H1 (cell line): ENCODE measurements at regions not wholly inside any gene's neighbourhood (a gene's known extent, or its start where the extent isn't known, plus 50 kb on each side); places are given as distances from the start of the nearest gene placed in this dataset.

Experiments used
- CTCF ChIA-PET: fragments of 300-600 bp; sonication (Branson Sonifier 250); formaldehyde crosslinking; loops from one replicate; lab custom pipeline; 2021; ENCODE audit not compliant: partially characterized antibody; lab: Charles Lee
- POLR2A ChIA-PET: fragments of 300-600 bp; sonication (Branson Sonifier 250); formaldehyde crosslinking; loops from one replicate; lab custom pipeline; 2021; ENCODE audit warnings: inconsistent platforms; ENCODE audit not compliant: partially characterized antibody; lab: Charles Lee
- DNase-seq, 2 experiments: peaks; one replicate each; pipeline versions ENCODE4 v3.0.0 to v3.0.0-alpha.2; 2010 to 2022; ENCODE audit warnings: low spot score in 2 of 2, low read depth in 1 of 2, mixed read lengths in 1 of 2
- FAIRE-seq: peaks from 2 replicates; lab custom pipeline; 2011; peaks lifted over from hg19 to GRCh38; lab: Jason Lieb, UNC
- H2AFZ ChIP-seq: 2 replicates; pipeline ENCODE4 v1.8.1; 2012; ENCODE audit warnings: low read length, inconsistent platforms
- H2AK5ac ChIP-seq: 2 replicates; pipeline ENCODE4 v1.6.1; 2013; ENCODE audit warnings: low read depth, low read length
- H2BK120ac ChIP-seq: replicated peaks from 2 replicates; pipeline ENCODE3; 2013; ENCODE audit warnings: low read depth, low read length, inconsistent platforms
- H2BK12ac ChIP-seq: 2 replicates; pipeline ENCODE4 v1.6.1; 2013; ENCODE audit warnings: low read depth, low read length
- H2BK15ac ChIP-seq: 2 replicates; pipeline ENCODE4 v1.6.1; 2013; ENCODE audit warnings: low read length
- H2BK20ac ChIP-seq: 2 replicates; pipeline ENCODE4 v1.6.1; 2013; ENCODE audit warnings: low read length
- H2BK5ac ChIP-seq: 2 replicates; pipeline ENCODE4 v1.6.1; 2013; ENCODE audit warnings: low read depth, low read length
- H3K14ac ChIP-seq: 2 replicates; pipeline ENCODE4 v1.6.1; 2013; ENCODE audit warnings: inconsistent platforms; ENCODE audit not compliant: insufficient read length
- H3K18ac ChIP-seq: 2 replicates; pipeline ENCODE4 v1.6.1; 2013; ENCODE audit warnings: low read length; ENCODE audit errors: extremely low read depth
- H3K23ac ChIP-seq: 2 replicates; pipeline ENCODE4 v1.6.1; 2013; ENCODE audit warnings: inconsistent platforms; ENCODE audit not compliant: insufficient read length
- H3K23me2 ChIP-seq: 2 replicates; pipeline ENCODE4 v1.6.1; 2013; ENCODE audit warnings: low read depth, low read length
- H3K27ac ChIP-seq: 2 replicates; pipeline ENCODE4 v1.6.1; 2011; ENCODE audit warnings: low read depth, low read length, inconsistent platforms
- H3K27me3 ChIP-seq, 4 experiments: replicated peaks in 1 of 4; 1 replicate in 1 of 4; 2 replicates in 3 of 4; pipeline versions ENCODE4 v1.6.1 to v1.8.1; 2011 to 2013; ENCODE audit warnings: low read length in 3 of 4, mild to moderate bottlenecking in 3 of 4, inconsistent platforms in 2 of 4, mixed read lengths in 2 of 4, moderate library complexity in 1 of 4; ENCODE audit not compliant: control insufficient read depth in 3 of 4, insufficient read depth in 3 of 4; ENCODE audit errors: extremely low read depth in 1 of 4
- H3K36me3 ChIP-seq, 4 experiments: 2 replicates each; pipeline versions ENCODE4 v1.6.1 to v1.8.1; 2011 to 2013; ENCODE audit warnings: mild to moderate bottlenecking in 4 of 4, low read length in 3 of 4, moderate library complexity in 2 of 4, control low read depth in 1 of 4, inconsistent platforms in 1 of 4; ENCODE audit not compliant: insufficient read depth in 4 of 4, control insufficient read depth in 2 of 4
- H3K4ac ChIP-seq: replicated peaks from 2 replicates; pipeline ENCODE3; 2013; ENCODE audit warnings: low read length, low read depth, mixed read lengths, inconsistent platforms; ENCODE audit not compliant: insufficient read length
- H3K4me1 ChIP-seq, 4 experiments: replicated peaks in 1 of 4; 1 replicate in 1 of 4; 2 replicates in 3 of 4; pipeline versions ENCODE4 v1.6.1 to v1.8.1; 2011 to 2013; ENCODE audit warnings: low read length in 3 of 4, inconsistent platforms in 2 of 4, mixed read lengths in 1 of 4; ENCODE audit not compliant: insufficient read depth in 4 of 4, control insufficient read depth in 3 of 4
- H3K4me2 ChIP-seq, 2 experiments: 2 replicates each; pipeline versions ENCODE4 v1.6.1 to v1.8.1; 2011 to 2013; ENCODE audit warnings: low read depth in 2 of 2, low read length in 2 of 2, control low read depth in 1 of 2, inconsistent platforms in 1 of 2, mild to moderate bottlenecking in 1 of 2; ENCODE audit not compliant: insufficient read depth in 1 of 2
- H3K4me3 ChIP-seq, 4 experiments: fragments of 200-600, 300-600 bp in 1 of 4; sonication (generic), shearing (Covaris generic), sonication (Bioruptor Twin) in 1 of 4; 2 replicates each; pipeline versions ENCODE4 v1.5.1 to v1.8.1; 2011 to 2016; ENCODE audit warnings: low read length in 4 of 4, low read depth in 3 of 4, control low read depth in 2 of 4, inconsistent platforms in 2 of 4, mild to moderate bottlenecking in 2 of 4, mixed read lengths in 1 of 4, moderate library complexity in 1 of 4; ENCODE audit not compliant: insufficient read depth in 2 of 4; ENCODE audit errors: extremely low read depth in 1 of 4
- H3K56ac ChIP-seq: replicated peaks from 2 replicates; pipeline ENCODE3; 2013; ENCODE audit warnings: low read depth, mild to moderate bottlenecking, mixed read lengths, low read length, inconsistent platforms; ENCODE audit not compliant: insufficient read length
- H3K79me1 ChIP-seq: 2 replicates; pipeline ENCODE4 v1.6.1; 2013; ENCODE audit warnings: low read depth, low read length, control low read depth
- H3K79me2 ChIP-seq, 2 experiments: 2 replicates each; pipeline versions ENCODE4 v1.6.1 to v1.8.1; 2012 to 2013; ENCODE audit warnings: low read length in 2 of 2, mild to moderate bottlenecking in 2 of 2, inconsistent platforms in 1 of 2; ENCODE audit not compliant: insufficient read depth in 2 of 2, control insufficient read depth in 1 of 2
- H3K9ac ChIP-seq, 4 experiments: replicated peaks in 1 of 4; 1 replicate in 1 of 4; 2 replicates in 3 of 4; pipeline versions ENCODE4 v1.6.1 to v1.8.1; 2011 to 2013; ENCODE audit warnings: low read depth in 3 of 4, low read length in 3 of 4, control low read depth in 2 of 4, mild to moderate bottlenecking in 2 of 4, moderate library complexity in 2 of 4, inconsistent platforms in 1 of 4; ENCODE audit errors: extremely low read depth in 1 of 4
- H3K9me3 ChIP-seq, 2 experiments: 2 replicates each; pipeline versions ENCODE4 v1.6.1 to v1.8.1; 2012 to 2013; ENCODE audit warnings: mild to moderate bottlenecking in 2 of 2, moderate library complexity in 2 of 2, control low read depth in 1 of 2, inconsistent platforms in 1 of 2, low read depth in 1 of 2, low read length in 1 of 2, mixed read lengths in 1 of 2; ENCODE audit not compliant: insufficient read depth in 2 of 2
- H4K20me1 ChIP-seq, 2 experiments: replicated peaks in 1 of 2; 2 replicates each; pipeline versions ENCODE3 to v1.8.1; 2011 to 2013; ENCODE audit warnings: inconsistent platforms in 2 of 2, low read length in 2 of 2, mild to moderate bottlenecking in 1 of 2; ENCODE audit not compliant: insufficient read depth in 2 of 2, control insufficient read depth in 1 of 2
- H4K5ac ChIP-seq: 2 replicates; pipeline ENCODE4 v1.6.1; 2013; ENCODE audit warnings: low read length, low read depth, mixed read lengths, inconsistent platforms; ENCODE audit not compliant: insufficient read length
- H4K8ac ChIP-seq: 2 replicates; pipeline ENCODE4 v1.8.0; 2013; ENCODE audit warnings: mild to moderate bottlenecking, moderate library complexity, low read length, inconsistent platforms; ENCODE audit not compliant: insufficient read depth; ENCODE audit errors: extremely low read depth
- H4K91ac ChIP-seq: replicated peaks from 2 replicates; pipeline ENCODE3; 2013; ENCODE audit warnings: low read length, mixed read lengths, inconsistent platforms; ENCODE audit not compliant: insufficient read length
- CBX8 ChIP-seq: fragments of 300-800, 300-1000 bp; sonication (generic); IDR thresholded peaks from 2 replicates; pipeline ENCODE4 v1.7.1; 2016; ENCODE audit warnings: low read depth, low read length, borderline replicate concordance
- CHD2 ChIP-seq: IDR thresholded peaks from 2 replicates; pipeline ENCODE4 v1.6.1; 2012; ENCODE audit warnings: low read length, improper control_type of control experiment
- EGR1 ChIP-seq: IDR thresholded peaks from 2 replicates; pipeline ENCODE4 v1.6.1; 2011; ENCODE audit warnings: low read depth, low read length, borderline replicate concordance
- FOSL1 ChIP-seq: IDR thresholded peaks from 2 replicates; pipeline ENCODE4 v1.6.1; 2011; ENCODE audit warnings: mild to moderate bottlenecking, low read depth, low read length, moderate library complexity; ENCODE audit not compliant: insufficient read depth
- GTF2F1 ChIP-seq: IDR thresholded peaks from 2 replicates; pipeline ENCODE4 v1.6.1; 2012; ENCODE audit warnings: low read depth, low read length, improper control_type of control experiment, borderline replicate concordance
- KDM4A ChIP-seq: IDR thresholded peaks from one replicate; pipeline ENCODE4 v1.7.1; 2012; ENCODE audit warnings: low read depth, mild to moderate bottlenecking, moderate library complexity, low read length, inconsistent platforms; ENCODE audit not compliant: severe bottlenecking
- POU5F1 ChIP-seq: IDR thresholded peaks from 2 replicates; pipeline ENCODE4 v1.6.1; 2011; ENCODE audit warnings: low read depth, mild to moderate bottlenecking, low read length, moderate library complexity
- RAD21 ChIP-seq, 2 experiments: IDR thresholded peaks in 1 of 2; conservative IDR thresholded peaks in 1 of 2; 2 replicates each; pipeline ENCODE4 v1.6.1; 2011; ENCODE audit warnings: low read depth in 2 of 2, low read length in 2 of 2, improper control_type of control experiment in 1 of 2, inconsistent platforms in 1 of 2, mild to moderate bottlenecking in 1 of 2, moderate library complexity in 1 of 2
- SP1 ChIP-seq: IDR thresholded peaks from 2 replicates; pipeline ENCODE4 v1.6.1; 2011; ENCODE audit warnings: low read depth, low read length
- WGBS, 2 experiments: shearing (Covaris generic) in 1 of 2; methylation state at CpG; one replicate each; pipeline versions ENCODE4 v1.1.6 to v1.1.7; 2013 to 2015; ENCODE audit warnings: low lambda C conversion rate in 2 of 2, mixed read lengths in 2 of 2, inconsistent platforms in 1 of 2, low coverage in 1 of 2, missing lambda C conversion rate in 1 of 2; ENCODE audit not compliant: insufficient replicate concordance in 2 of 2, insufficient coverage in 1 of 2, insufficient read length in 1 of 2; ENCODE audit errors: extremely low coverage in 1 of 2, missing lambda C conversion rate in 1 of 2; 5-methylcytosine and 5-hydroxymethylcytosine counted together
- TF ChIP-seq, protein P1 (sequence below): IDR thresholded peaks from 2 replicates; pipeline ENCODE4 v1.6.1; 2011; ENCODE audit warnings: low read length, improper control_type of control experiment
- TF ChIP-seq, protein P2 (sequence below): IDR thresholded peaks from 2 replicates; pipeline ENCODE4 v1.6.1; 2011; ENCODE audit warnings: low read depth, mild to moderate bottlenecking, low read length; ENCODE audit not compliant: insufficient read depth

GRCh38 chr3:30974071-30974470 lies 79.6 kb upstream of the GADL1 start:
- Histone ChIP-seq H3K9ac (no peak overlapping the region), H3K79me2 (no peaks in the 10 kb centered on the region), H3K56ac (no peak overlapping the region), H2BK15ac (no peak overlapping the region), H4K91ac (no peak overlapping the region), H3K4ac (no peak overlapping the region), H3K23ac (no peak overlapping the region), H2BK12ac (no peak overlapping the region), H3K9me3 (no peaks in the 10 kb centered on the region), H2BK120ac (no peak overlapping the region), H3K4me1 (no peaks in the 10 kb centered on the region), H4K20me1 (no peaks in the 10 kb centered on the region)
- WGBS, 2 experiments = 91% methylated on average over 2 of the region's 2 CpGs; no CpG with 5 or more reads in 1 of the 2 experiments
- FAIRE-seq = no peak
- POLR2A ChIA-PET = no interaction called here
- TF ChIP-seq CHD2 = no peak
- TF ChIP-seq RAD21 (IDR thresholded peaks at IDR 0.05 in 1 of 2, conservative IDR thresholded peaks at IDR 0.05 in 1 of 2; ENCODE audit: low read depth in 2 of 2, low read length in 2 of 2) = no peak
- no peak for TF ChIP-seq KDM4A
- TF ChIP-seq, protein P1, sequence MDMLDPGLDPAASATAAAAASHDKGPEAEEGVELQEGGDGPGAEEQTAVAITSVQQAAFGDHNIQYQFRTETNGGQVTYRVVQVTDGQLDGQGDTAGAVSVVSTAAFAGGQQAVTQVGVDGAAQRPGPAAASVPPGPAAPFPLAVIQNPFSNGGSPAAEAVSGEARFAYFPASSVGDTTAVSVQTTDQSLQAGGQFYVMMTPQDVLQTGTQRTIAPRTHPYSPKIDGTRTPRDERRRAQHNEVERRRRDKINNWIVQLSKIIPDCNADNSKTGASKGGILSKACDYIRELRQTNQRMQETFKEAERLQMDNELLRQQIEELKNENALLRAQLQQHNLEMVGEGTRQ = no peak
- TF ChIP-seq POU5F1 = no peak
- TF ChIP-seq CBX8 = no peak
- TF ChIP-seq FOSL1 = no peak
- TF ChIP-seq GTF2F1 = no peak
- TF ChIP-seq, protein P2, sequence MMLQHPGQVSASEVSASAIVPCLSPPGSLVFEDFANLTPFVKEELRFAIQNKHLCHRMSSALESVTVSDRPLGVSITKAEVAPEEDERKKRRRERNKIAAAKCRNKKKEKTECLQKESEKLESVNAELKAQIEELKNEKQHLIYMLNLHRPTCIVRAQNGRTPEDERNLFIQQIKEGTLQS = no peak
- no peak for TF ChIP-seq EGR1
- TF ChIP-seq SP1 = no peak
- TF ChIP-seq, all 59 proteins: peak for 0
- Histone ChIP-seq H3K27me3 (peaks cover 0 to 1% (median 0%) of the 10 kb centered on the region in 4 experiments; a peak in 1 of 7 replicates), H2AK5ac (no peak overlapping the region), H3K14ac (no peak overlapping the region), H4K5ac (no peak overlapping the region), H2BK5ac (no peak overlapping the region), H3K36me3 (no peaks in the 10 kb centered on the region; a peak in 1 of 8 replicates), H3K4me3 (no peak overlapping the region), H2AFZ (no peak overlapping the region), H3K4me2 (no peak overlapping the region), H2BK20ac (no peak overlapping the region), H3K23me2 (no peaks in the 10 kb centered on the region; the same call in 1 of the 2 replicates), H4K8ac (no peak overlapping the region), H3K79me1 (no peaks in the 10 kb centered on the region), H3K18ac (no peak overlapping the region), H3K27ac (no peak overlapping the region)
- no peak for DNase-seq
- CTCF ChIA-PET = interaction anchor here (0.8 to 1.0 kb wide), 2 partner anchors 146 to 236 kb away, joined by 3 read pairs; no protein-coding TSS in a partner anchor
